GM19372 (cell line): ENCODE measurements at regions not wholly inside any gene's neighbourhood (a gene's known extent, or its start where the extent isn't known, plus 50 kb on each side); places are given as distances from the start of the nearest gene placed in this dataset.
"Not testable (repeated sequence)": the region's sequence is repeated elsewhere in the genome, so short reads cannot be mapped to it uniquely, and the experiment has no call there.

Source experiments
- ATAC-seq: cut with Tn5 transposase; IDR thresholded peaks from one replicate; pipeline ENCODE4 v1.9.1; 2021; ENCODE audit warnings: mild to moderate bottlenecking, low read depth, moderate library complexity; ENCODE audit not compliant: unreplicated experiment

DNA sequence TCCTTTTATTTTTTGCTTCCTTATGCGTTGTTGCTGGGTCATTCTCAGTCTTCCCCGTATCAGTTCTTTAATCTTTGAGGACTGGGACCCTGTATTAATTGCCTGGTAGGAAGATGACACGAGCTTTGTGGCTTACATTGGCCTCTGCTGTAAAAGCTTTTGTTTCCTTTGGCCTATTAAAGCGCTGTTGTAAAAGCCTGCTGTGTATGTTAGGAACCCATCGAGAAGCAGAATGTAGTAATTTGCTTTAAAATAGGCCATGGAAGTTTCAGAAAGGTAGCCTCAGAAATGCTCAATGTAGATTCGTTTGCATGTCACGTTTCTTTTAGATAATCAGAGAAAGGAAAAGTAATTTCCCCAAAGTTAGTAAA lies 257.5 kb upstream of the STARD13 start:
- ATAC-seq = peak; percentile 2

DNA sequence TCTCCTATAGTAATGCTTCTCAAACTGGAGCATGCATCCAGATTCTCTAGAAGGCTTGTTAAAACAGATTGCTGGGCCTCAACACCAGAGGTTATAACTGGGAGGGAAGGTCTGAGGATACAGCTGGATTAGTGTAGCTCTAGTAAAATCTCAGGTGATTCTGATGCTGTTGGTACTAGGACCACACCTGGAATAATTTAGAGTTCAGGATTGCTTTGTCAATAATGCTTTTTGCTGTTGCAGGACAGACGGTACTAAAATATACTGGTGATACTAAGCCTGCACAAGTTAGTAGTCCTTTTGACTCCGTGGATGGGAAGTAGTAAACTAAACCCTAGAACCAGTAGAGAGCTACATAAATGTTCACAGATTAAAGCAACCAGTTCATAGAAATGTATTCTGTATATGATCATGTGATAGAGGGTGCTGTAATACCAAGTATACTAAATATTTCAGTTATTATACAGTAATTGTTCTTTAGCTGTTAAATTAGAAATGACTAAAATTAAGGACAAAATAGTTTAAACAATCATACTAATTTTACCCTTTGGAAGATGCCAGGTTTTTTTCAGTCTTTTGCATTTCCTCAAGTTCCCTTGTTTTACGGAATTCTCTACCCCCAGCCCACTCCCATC lies 258.2 kb upstream of the STARD13 start:
- ATAC-seq = no peak

GRCh38 chr13:33544308-33544707 lies 258.8 kb upstream of the STARD13 start:
- no peak for ATAC-seq

GRCh38 chr13:33545492-33545891 lies 259.9 kb upstream of the STARD13 start:
- ATAC-seq = no peak

DNA sequence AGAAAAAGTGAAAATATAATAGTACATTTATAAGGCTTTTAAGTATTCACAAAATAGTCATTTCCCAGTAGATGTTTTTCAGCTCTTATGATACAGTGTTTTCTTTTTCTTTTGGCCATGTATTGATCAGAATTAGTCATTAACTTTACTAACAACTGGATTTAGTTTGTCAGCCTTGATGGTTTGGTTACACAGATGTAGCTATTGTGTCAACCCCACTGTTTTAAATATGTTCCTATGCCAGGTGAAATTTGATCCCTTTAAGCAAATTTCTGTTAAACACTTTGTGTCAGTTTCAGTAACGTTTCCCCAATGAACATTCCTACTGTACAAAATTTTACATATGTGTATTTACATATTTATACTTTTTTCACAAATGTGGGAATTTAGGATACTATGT lies 261.5 kb upstream of the STARD13 start:
- ATAC-seq = no peak

DNA sequence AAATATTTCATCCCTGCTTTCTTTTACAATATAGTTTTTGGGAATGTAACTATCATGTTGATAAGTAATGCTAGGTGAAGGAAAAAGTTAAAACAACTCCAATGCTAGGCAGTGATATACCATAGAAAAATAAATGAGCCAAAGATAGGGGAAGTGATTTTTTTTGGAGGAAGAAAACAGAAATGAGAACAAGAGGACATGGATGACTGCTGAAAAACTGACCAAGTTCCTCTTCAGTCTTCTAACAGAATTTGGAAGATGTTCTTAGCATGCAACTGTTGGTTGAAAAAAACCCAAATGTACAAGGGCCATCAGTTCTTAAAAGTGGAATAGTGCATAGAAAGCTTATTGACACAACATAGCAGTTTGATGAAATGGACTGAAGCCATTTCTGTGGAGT lies 262.5 kb upstream of the STARD13 start:
- no peak for ATAC-seq

DNA sequence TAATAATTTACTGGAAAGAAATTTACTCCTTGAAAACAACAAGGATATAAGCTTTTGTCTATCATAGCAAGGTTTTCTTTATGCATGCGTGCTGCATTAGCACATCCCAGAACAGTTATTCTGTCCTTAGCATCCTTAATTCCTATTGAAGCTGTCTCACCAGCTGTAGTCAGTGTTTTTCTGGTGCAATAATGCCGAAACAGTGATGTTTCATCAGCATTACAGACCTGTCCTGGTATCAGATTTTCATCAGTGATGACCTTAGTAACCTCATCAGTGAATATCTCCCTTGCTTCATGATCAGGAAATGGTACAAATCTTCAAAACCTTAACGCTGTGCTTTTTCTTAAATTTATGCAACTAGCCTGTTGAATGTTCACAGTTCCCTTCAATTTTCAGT lies 264.7 kb upstream of the STARD13 start:
- ATAC-seq = no peak

- no peak for ATAC-seq
These were observed 265.3 kb upstream of the STARD13 start for GRCh38 chr13:33550885-33551284.

DNA sequence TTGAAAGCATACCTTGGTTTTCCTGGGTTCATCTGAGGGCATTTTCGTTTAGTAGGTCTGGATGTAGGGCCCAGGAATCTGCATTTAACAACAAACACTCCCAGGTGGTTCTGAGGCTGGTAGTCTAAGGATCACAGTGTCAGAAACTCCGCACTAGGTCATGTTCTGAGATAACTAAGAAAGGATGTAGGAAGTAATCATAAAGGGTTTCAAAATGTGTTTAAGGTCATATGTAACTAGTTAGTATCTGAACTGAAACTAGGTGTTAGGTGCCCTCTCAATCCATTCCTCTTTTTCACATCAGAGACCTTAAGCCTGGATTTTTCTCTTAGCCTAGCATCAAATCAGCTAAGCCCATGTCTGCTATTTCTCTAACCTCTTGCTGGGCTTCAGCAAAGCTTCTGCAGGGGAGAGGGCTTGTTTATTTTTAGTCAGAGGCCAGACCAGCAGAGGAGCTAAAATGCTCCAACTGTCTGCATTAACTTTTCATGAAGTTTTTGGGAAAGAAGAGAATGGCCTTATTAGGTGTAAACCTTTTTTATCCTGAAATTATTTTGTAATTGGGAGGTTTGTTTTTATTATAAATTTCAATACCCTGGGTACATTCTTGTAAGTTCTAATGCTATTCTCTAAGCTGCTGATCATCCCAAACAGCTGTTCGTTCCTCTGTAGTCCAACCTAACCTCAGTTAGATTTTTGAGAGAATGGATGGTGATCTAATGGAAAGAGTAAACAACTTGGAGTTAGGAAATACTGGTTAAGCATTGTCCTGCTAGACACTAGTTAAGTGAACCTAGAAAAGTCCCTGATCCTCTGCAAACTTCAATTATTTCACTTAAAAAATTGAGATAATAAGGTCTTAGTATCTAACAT lies 262.8 kb upstream of the RFC3 start:
- peak; percentile 74 for ATAC-seq

DNA sequence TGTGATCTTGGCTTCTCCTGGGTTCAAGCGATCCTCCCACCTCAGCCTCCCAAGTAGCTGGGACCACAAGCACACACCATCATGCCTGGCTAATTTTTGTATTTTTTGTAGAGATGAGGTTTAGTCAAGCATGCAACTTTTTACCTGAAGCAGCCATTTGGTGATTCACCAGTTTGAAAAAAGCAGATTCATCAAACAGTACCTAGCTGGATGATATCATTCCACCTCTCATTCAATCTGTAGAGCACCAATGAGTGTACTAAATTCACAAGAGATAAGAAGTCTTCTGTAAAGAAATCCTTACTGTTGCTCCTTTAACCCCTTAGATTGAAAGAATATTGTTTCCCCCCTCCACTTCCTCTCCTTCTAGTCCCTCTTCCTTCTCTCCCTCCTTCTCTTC lies 261.1 kb upstream of the RFC3 start:
- no peak for ATAC-seq

DNA sequence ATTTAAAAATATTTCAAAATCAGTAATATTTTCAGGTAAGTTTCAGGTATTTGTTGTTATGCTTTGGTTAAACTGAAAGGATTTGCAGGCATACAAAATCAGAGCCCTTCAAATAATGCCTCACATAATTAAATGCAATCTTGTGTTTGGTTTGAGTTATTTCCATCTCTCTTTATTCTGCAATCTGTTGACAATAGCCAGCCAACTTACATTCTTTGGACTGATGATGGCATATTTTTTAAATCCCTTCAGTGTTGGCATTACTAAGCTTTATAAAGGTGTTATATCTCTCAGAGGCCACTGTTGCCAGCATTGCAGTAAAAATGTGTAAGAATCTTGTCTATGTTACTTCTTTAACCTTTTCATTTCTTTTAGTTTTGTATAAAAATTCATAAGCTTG lies 257.2 kb upstream of the RFC3 start:
- no peak for ATAC-seq

DNA sequence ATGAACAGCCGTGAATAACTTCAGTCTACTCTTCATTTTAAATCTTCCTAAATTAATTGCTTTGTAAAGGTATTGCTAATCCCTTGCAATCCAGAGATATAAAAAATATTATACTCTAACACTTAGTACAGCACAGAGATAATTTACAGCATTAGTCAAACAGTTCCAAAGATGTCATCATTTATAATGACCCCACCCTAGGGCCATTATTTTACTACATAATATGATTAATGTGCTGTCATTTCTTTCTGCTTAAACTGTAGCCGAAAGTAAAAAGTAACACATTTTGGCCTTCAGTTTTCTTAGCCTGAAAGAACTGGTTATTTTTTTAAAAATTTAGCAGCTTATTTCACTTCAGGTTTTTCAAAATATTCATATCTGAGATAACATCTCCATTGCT lies 256.3 kb upstream of the RFC3 start:
- ATAC-seq = no peak

DNA sequence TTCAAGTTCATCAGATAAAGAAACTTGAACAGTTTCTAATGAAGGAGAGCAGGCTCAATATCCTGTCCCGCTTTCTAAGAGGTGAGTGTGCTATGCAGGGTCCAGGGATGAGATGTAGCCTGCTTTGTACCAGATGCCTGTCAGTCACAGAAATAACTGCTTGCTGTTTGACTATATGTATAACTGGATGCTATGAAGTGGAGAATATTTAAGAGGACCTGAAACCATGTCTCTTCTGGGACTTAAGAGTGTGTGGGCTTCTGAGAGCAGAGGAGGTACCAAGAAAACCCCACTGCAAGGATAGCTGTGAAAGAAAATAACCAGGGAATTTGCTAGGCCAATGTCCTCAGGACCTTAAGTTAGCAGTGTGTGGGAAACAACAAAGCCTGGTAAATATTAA lies 246.3 kb upstream of the RFC3 start:
- peak; percentile 65 for ATAC-seq

- not testable (repeated sequence) for ATAC-seq
These were observed 245.6 kb upstream of the RFC3 start for GRCh38 chr13:33572322-33572721.

GRCh38 chr13:33575378-33575777 lies 242.6 kb upstream of the RFC3 start:
- ATAC-seq = no peak

GRCh38 chr13:33577007-33577406 lies 240.9 kb upstream of the RFC3 start:
- ATAC-seq = no peak

- no peak for ATAC-seq
These were observed 239.2 kb upstream of the RFC3 start for GRCh38 chr13:33578786-33579185.

- no peak for ATAC-seq
These were observed 235.8 kb upstream of the RFC3 start for GRCh38 chr13:33582121-33582520.

- ATAC-seq = no peak
These were observed 234.6 kb upstream of the RFC3 start for GRCh38 chr13:33583398-33583797.

- ATAC-seq = no peak
These were observed 227.0 kb upstream of the RFC3 start for GRCh38 chr13:33590936-33591335.

GRCh38 chr13:33606692-33607091 lies 211.3 kb upstream of the RFC3 start:
- no peak for ATAC-seq

GRCh38 chr13:33610438-33611120 lies 207.4 kb upstream of the RFC3 start:
- no peak for ATAC-seq
